Keratinocyte (primary cell): ENCODE measurements at regions not wholly inside any gene's neighbourhood (a gene's known extent, or its start where the extent isn't known, plus 50 kb on each side); places are given as distances from the start of the nearest gene placed in this dataset.

Experiments used
- DNase-seq: peaks from one replicate; pipeline ENCODE4 v3.0.0-alpha.2; 2011; ENCODE audit warnings: low read depth, missing footprints, low spot score
- FAIRE-seq: peaks from 2 replicates; lab custom pipeline; 2011; peaks lifted over from hg19 to GRCh38; lab: Jason Lieb, UNC
- H2AFZ ChIP-seq: 2 replicates; pipeline ENCODE4 v1.6.0; 2012; ENCODE audit warnings: low read length, control low read depth, inconsistent platforms; ENCODE audit not compliant: control insufficient read depth
- H3K27ac ChIP-seq: 2 replicates; pipeline ENCODE4 v1.5.1; 2011; ENCODE audit warnings: low read length; ENCODE audit not compliant: control insufficient read depth, insufficient read depth
- H3K27me3 ChIP-seq: 3 replicates; pipeline ENCODE4 v1.6.0; 2011; ENCODE audit warnings: low read length; ENCODE audit not compliant: control insufficient read depth, insufficient read depth; ENCODE audit errors: extremely low read depth
- H3K36me3 ChIP-seq, 2 experiments: 2 replicates in 1 of 2; 3 replicates in 1 of 2; pipeline ENCODE4 v1.5.1; 2011; ENCODE audit warnings: low read length in 2 of 2, mild to moderate bottlenecking in 1 of 2; ENCODE audit not compliant: control insufficient read depth in 2 of 2, insufficient read depth in 2 of 2; ENCODE audit errors: extremely low read depth in 1 of 2
- H3K4me1 ChIP-seq: 3 replicates; pipeline ENCODE4 v1.5.1; 2011; ENCODE audit warnings: low read length; ENCODE audit not compliant: control insufficient read depth, insufficient read depth; ENCODE audit errors: extremely low read depth
- H3K4me2 ChIP-seq: 3 replicates; pipeline ENCODE4 v1.6.0; 2011; ENCODE audit warnings: low read depth, low read length; ENCODE audit not compliant: control insufficient read depth, insufficient read depth; ENCODE audit errors: extremely low read depth
- H3K4me3 ChIP-seq, 3 experiments: fragments of 200-600 bp in 1 of 3; sonication (generic) in 1 of 3; 2 replicates in 2 of 3; 3 replicates in 1 of 3; pipeline ENCODE4 v1.5.1; 2011 to 2016; ENCODE audit warnings: low read length in 3 of 3, mild to moderate bottlenecking in 3 of 3, control low read depth in 2 of 3, inconsistent platforms in 1 of 3, low read depth in 1 of 3, mixed read lengths in 1 of 3, mixed run types in 1 of 3, moderate library complexity in 1 of 3; ENCODE audit not compliant: control insufficient read depth in 2 of 3, insufficient read depth in 2 of 3; ENCODE audit errors: extremely low read depth in 1 of 3
- H3K79me2 ChIP-seq: 2 replicates; pipeline ENCODE4 v1.6.0; 2012; ENCODE audit warnings: low read length; ENCODE audit not compliant: control insufficient read depth, insufficient read depth
- H3K9ac ChIP-seq: 3 replicates; pipeline ENCODE4 v1.6.0; 2011; ENCODE audit warnings: low read length; ENCODE audit not compliant: control insufficient read depth, insufficient read depth; ENCODE audit errors: extremely low read depth
- H3K9me1 ChIP-seq: 3 replicates; pipeline ENCODE4 v1.6.0; 2011; ENCODE audit warnings: low read length; ENCODE audit not compliant: control insufficient read depth, insufficient read depth; ENCODE audit errors: extremely low read depth
- H3K9me3 ChIP-seq: 2 replicates; pipeline ENCODE4 v1.5.1; 2012; ENCODE audit warnings: low read depth, low read length; ENCODE audit not compliant: control insufficient read depth
- H4K20me1 ChIP-seq: 3 replicates; pipeline ENCODE4 v1.6.0; 2011; ENCODE audit warnings: low read length; ENCODE audit not compliant: control insufficient read depth, insufficient read depth; ENCODE audit errors: extremely low read depth
- CTCF ChIP-seq, 3 experiments: IDR thresholded peaks in 1 of 3; conservative IDR thresholded peaks in 1 of 3; optimal IDR thresholded peaks in 1 of 3; 2 replicates in 2 of 3; 3 replicates in 1 of 3; pipeline versions ENCODE3 to v1.5.1; 2011; ENCODE audit warnings: low read length in 3 of 3, mild to moderate bottlenecking in 3 of 3, moderate library complexity in 2 of 3, control low read depth in 1 of 3, inconsistent platforms in 1 of 3; ENCODE audit not compliant: insufficient read depth in 2 of 3; ENCODE audit errors: extremely low read depth in 1 of 3
- EZH2 ChIP-seq: IDR thresholded peaks from one replicate; pipeline ENCODE4 v1.6.1; 2012; ENCODE audit warnings: inconsistent platforms, mild to moderate bottlenecking, low read length, moderate library complexity
- dilution Hi-C: fragments of 300-500 bp; cut with MboI; formaldehyde crosslinking; loops from one replicate; pipeline ENCODE4 v1.7.0; 2020; ENCODE audit warnings: low sequenced_read_pairs; ENCODE audit not compliant: extremely low pct_ligation_motif_present

- no peak for FAIRE-seq
- no peaks in the 10 kb centered on the region for H3K9me3 ChIP-seq
- H3K4me3 ChIP-seq = peak overlapping the region in 1 of 3 experiments; percentile 26
- peak overlapping the region; percentile 52 for H3K9ac ChIP-seq
- no peak for DNase-seq
- H3K36me3 ChIP-seq = no peaks in the 10 kb centered on the region
- H3K9me1 ChIP-seq = no peaks in the 10 kb centered on the region
- H4K20me1 ChIP-seq = no peaks in the 10 kb centered on the region
- peaks cover 6% of the 10 kb centered on the region for H3K4me1 ChIP-seq
- peak overlapping the region; percentile 4 for H3K27ac ChIP-seq
- dilution Hi-C loops = no loop called here
- H3K4me2 ChIP-seq = peak overlapping the region; percentile 75
- H3K27me3 ChIP-seq = no peaks in the 10 kb centered on the region
- TF ChIP-seq CTCF (optimal IDR thresholded peaks at IDR 0.05 in 1 of 3, IDR thresholded peaks at IDR 0.05 in 1 of 3, conservative IDR thresholded peaks at IDR 0.05 in 1 of 3; ENCODE audit: extremely low read depth in 1 of 3, insufficient read depth in 2 of 3, low read length in 3 of 3) = no peak
- TF ChIP-seq EZH2 = no peak
- H3K79me2 ChIP-seq = no peaks in the 10 kb centered on the region
- peak overlapping the region; percentile 87 for H2AFZ ChIP-seq
Measured at GRCh38 chr9:38319496-38320173, 72.9 kb upstream of the ALDH1B1 start.

- no peaks in the 10 kb centered on the region for H3K36me3 ChIP-seq
- dilution Hi-C loops = no loop called here
- peak; percentile 68 for FAIRE-seq
- peak overlapping the region in 2 of 3 experiments; percentile 26 to 48 for H3K4me3 ChIP-seq
- H3K4me1 ChIP-seq = peaks cover 6% of the 10 kb centered on the region
- no peaks in the 10 kb centered on the region for H3K27me3 ChIP-seq
- DNase-seq = no peak
- no peaks in the 10 kb centered on the region for H3K9me3 ChIP-seq
- H2AFZ ChIP-seq = peak overlapping the region; percentile 87
- H3K27ac ChIP-seq = peak overlapping the region; percentile 4
- H3K4me2 ChIP-seq = peak overlapping the region; percentile 75
- no peaks in the 10 kb centered on the region for H3K79me2 ChIP-seq
- H3K9ac ChIP-seq = peak overlapping the region; percentile 52
- H4K20me1 ChIP-seq = no peaks in the 10 kb centered on the region
- no peaks in the 10 kb centered on the region for H3K9me1 ChIP-seq
- no peak for TF ChIP-seq CTCF (optimal IDR thresholded peaks at IDR 0.05 in 1 of 3, IDR thresholded peaks at IDR 0.05 in 1 of 3, conservative IDR thresholded peaks at IDR 0.05 in 1 of 3; ENCODE audit: extremely low read depth in 1 of 3, insufficient read depth in 2 of 3, low read length in 3 of 3)
- no peak for TF ChIP-seq EZH2
Measured at GRCh38 chr9:38318759-38319495, 73.6 kb upstream of the ALDH1B1 start.
